Fibroblast of the aortic adventitia (primary cell): ENCODE measurements at regions not wholly inside any gene's neighbourhood (a gene's known extent, or its start where the extent isn't known, plus 50 kb on each side); places are given as distances from the start of the nearest gene placed in this dataset.
"Not testable (repeated sequence)": the region's sequence is repeated elsewhere in the genome, so short reads cannot be mapped to it uniquely, and the experiment has no call there.

Source experiments
- DNase-seq: peaks from one replicate; pipeline ENCODE4 v3.0.0-alpha.2; 2010; ENCODE audit warnings: low read depth
- H3K4me3 ChIP-seq: 2 replicates; pipeline ENCODE4 v1.5.1; 2011; ENCODE audit warnings: low read depth, mild to moderate bottlenecking, control low read depth, low read length, moderate library complexity
- TF ChIP-seq, protein P1 (sequence below): IDR thresholded peaks from 2 replicates; pipeline ENCODE4 v1.5.1; 2011; ENCODE audit warnings: mild to moderate bottlenecking, low read length, control low read depth, inconsistent platforms; ENCODE audit not compliant: insufficient read depth

DNA sequence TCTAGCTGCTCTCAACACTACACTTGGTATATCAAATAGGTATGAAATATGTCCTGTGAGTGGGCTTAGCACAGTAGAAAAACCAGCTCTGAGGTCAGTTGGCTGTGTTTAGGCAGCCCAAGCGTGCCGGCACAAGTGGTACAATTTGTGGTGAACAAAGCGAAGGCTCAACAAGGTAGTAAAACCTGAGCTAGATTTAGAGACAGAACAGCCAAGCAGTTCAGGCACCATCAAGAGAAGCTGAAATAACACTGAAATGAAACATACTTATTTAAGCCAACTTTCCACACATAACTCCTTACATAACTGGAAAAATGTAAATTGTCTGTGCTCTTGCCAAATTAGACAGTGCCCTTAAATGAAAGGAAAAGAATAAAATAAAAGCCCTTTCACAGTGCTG, 596.8 kb upstream of the FBXO33 start:
- TF ChIP-seq, protein P1, sequence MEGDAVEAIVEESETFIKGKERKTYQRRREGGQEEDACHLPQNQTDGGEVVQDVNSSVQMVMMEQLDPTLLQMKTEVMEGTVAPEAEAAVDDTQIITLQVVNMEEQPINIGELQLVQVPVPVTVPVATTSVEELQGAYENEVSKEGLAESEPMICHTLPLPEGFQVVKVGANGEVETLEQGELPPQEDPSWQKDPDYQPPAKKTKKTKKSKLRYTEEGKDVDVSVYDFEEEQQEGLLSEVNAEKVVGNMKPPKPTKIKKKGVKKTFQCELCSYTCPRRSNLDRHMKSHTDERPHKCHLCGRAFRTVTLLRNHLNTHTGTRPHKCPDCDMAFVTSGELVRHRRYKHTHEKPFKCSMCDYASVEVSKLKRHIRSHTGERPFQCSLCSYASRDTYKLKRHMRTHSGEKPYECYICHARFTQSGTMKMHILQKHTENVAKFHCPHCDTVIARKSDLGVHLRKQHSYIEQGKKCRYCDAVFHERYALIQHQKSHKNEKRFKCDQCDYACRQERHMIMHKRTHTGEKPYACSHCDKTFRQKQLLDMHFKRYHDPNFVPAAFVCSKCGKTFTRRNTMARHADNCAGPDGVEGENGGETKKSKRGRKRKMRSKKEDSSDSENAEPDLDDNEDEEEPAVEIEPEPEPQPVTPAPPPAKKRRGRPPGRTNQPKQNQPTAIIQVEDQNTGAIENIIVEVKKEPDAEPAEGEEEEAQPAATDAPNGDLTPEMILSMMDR: no peak
- no peak for DNase-seq
- H3K4me3 ChIP-seq: no peak overlapping the region

DNA sequence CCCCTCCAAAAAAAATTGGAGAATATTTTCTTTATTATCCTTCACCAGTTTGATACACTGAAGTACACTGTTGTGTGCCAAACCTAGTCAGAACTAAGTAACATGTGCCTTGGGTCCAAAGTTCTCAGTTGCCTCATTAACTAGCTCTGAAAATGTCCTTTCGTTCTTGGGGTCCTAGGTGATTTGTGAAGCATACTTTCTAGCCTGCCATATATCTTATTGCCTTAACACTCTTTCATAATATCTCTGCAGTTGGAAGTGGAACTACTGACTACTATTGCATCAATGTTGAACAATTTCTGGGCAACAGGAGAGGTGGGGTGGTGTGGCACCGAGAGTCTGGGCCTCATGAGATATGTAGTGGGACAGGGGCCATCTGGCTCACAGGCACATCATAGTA, 592.9 kb upstream of the FBXO33 start:
- H3K4me3 ChIP-seq: no peak overlapping the region
- TF ChIP-seq, protein P1: no peak
- DNase-seq: no peak

GRCh38 chr14:40010961-40011360, 578.7 kb upstream of the FBXO33 start:
- TF ChIP-seq, protein P1: no peak
- H3K4me3 ChIP-seq: no peak overlapping the region

DNA sequence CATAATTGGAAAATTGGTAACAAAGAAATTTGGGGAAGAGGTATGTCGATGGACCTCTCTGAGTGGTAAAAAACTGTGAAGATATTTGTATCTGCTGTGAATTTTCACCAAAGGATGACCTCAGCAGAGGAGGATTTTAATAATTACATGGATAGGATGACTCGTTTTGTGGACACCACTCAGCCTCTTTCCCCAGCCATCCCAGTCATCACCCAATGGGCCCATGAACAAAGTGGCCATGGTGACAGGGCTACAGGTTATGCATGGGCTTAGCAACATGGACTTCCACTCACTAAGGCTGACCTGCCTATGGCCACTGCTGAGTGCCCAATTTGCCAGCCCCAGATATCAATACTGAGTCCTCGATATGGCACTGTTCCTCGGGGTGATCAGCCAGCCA, 577.5 kb upstream of the FBXO33 start:
- no peak for DNase-seq
- H3K4me3 ChIP-seq: no peak overlapping the region
- TF ChIP-seq, protein P1: no peak

More at GRCh38 chr14:40010961-40011360, 578.7 kb upstream of the FBXO33 start:
- no peak for DNase-seq

- DNase-seq, H3K4me3 ChIP-seq: not testable (repeated sequence)
Measured at GRCh38 chr14:40008345-40008744, 576.1 kb upstream of the FBXO33 start.

DNA sequence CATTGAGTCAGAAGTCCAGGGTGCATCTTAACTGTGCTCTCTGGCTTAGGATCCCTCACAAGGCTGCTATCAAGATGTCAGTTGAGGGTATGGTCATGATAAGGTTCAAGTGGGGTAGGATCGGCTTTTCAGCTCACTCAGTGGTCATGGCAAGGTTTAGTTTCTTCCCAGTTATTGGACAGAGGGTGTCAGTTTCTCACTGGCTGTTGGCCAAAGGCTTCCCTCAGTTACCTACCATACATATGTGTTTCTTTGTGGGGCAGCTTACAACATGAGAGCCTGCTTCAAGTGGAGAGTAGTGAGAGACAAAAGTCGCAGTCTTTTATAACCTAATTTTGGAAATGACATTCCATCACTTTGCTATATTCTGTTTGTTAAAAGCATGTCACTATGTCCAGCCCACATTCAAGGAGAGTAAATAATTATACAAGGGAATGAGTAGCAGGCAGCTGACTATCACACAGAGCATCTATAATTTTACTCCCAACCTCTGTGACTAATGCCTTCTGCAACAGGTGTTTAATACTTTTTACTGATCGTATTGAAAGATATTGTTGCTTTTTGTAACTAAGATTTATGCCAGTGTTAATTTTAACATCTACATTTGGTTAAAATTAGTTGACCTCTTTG, 572.8 kb upstream of the FBXO33 start:
- no peak for DNase-seq
- TF ChIP-seq, protein P1: no peak
- no peak overlapping the region for H3K4me3 ChIP-seq

- DNase-seq: no peak
- H3K4me3 ChIP-seq: no peak overlapping the region
- TF ChIP-seq, protein P1: no peak
Measured at GRCh38 chr14:40003773-40004172, 571.5 kb upstream of the FBXO33 start.
